T follicular helper cell (primary cell): ENCODE measurements at regions not wholly inside any gene's neighbourhood (a gene's known extent, or its start where the extent isn't known, plus 50 kb on each side); places are given as distances from the start of the nearest gene placed in this dataset.
"Not testable (repeated sequence)": the region's sequence is repeated elsewhere in the genome, so short reads cannot be mapped to it uniquely, and the experiment has no call there.

Source experiments
- DNase-seq: peaks from one replicate; pipeline ENCODE4 v3.0.0-alpha.2; 2020; ENCODE audit warnings: low read depth

DNA sequence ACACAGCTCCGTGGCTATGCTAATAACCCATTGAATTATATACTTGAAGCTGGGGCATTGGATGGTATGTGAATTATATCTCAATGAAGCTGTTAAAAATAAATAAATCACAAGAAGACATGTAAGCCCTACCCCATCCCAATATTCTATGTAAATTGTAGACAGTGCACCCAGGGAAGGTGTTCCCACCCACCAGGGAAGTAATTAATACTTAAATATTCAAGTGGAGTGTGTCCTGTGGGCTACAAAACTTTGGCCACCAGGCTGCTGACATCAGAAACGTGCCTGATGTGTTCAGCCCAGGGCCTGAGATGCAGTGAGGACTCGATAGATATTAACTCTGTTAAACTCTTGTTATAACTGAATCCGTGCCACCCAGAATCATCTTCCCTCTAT lies 240.4 kb upstream of the RREB1 start:
- no peak for DNase-seq

DNA sequence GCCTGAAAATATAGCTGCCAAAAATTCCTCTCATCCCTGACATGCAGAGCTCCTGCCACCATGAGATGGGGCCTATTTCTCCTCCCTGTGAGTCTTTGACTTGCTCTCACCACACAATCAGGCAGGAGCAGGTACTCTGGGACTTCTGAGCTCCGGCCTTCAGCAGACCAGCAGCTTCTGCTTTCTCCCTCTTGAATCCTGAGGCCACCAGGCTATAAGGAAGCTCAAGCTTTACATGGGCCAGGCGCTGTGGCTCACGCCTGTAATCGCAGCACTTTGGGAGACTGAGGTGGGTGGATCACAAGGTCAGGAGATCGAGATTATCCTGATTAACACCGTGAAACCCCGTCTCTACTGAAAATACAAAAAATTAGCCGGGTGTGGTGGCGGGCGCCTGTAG lies 238.7 kb upstream of the RREB1 start:
- DNase-seq, result no peak

DNA sequence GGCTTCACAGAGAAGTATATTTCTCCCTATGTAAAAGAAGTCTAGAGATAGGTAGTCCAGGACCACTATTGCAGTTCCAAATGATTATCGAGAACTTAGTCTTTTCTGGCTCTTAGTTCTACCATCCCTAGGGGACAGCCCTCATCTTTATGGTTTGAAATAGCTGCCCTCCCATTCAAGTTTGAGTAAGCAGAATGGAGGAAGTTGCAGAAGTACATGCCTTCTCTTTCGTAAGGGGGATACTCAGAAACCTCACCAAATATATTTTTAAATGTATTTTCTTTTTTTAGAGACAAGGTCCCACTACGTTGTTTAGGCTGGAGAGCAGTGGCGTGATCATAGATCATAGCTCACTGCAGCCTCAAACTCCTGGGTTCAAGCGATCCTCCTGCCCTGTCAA lies 236.8 kb upstream of the RREB1 start:
- DNase-seq, result no peak

DNA sequence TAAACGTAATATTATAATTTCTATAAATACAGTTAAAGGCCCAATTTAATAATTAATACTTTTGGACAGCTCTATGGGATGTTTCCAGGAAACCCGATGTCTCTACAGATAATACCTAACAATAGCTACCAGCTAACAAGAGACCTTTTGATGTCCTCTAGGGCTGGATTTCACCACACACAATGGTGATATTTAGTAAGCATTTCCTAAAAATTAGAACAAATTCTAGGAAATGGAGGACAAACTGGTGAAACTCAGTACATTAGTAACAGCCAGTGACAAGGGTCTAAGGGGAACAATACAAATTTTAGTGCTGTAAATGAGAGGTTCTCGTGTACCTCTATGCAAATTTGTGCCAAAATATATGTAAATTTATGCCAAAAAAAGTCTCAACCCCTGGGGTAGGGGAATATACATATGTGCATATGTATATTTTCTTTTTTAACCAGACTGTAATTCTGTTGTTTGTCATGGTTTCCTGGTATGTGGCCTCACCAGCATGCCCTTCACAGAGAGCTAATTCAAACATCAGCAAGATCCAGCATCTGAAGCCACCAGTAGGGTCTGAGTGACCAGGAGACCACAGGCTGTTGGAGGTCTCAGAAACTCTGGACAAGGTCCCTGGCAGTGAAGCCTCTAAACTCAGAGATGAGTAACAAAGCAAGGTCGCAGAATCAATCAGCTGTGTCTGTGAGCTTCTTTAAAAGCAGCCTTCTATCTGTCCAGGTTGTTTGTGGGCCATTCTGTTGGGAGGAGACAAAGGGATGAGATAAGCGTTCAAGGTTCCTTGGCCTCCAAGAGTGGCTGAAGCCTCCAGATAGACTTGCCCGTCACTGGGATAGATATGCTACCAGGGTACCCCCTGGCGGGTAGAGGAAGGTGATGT lies 235.1 kb upstream of the RREB1 start:
- no peak for DNase-seq

DNA sequence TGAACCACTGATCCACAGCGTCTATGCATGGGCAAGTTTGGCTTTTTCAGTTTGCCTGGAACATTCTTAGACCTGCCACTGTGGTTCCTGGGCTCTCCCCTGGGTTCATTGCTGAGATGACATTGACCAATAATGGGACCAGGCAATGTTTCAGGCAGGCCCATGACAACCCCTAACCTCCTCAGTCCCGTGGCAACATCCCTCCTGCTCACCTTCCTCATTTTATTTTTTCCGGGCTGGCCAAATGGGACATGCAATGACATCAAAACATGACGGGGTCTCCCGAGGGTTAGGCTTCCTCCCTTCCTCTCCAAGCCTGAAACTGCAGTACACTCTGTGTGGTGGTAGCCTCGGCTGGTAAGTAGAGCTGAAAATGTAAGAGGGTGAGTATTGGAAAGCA lies 234.0 kb upstream of the RREB1 start:
- no peak for DNase-seq

DNA sequence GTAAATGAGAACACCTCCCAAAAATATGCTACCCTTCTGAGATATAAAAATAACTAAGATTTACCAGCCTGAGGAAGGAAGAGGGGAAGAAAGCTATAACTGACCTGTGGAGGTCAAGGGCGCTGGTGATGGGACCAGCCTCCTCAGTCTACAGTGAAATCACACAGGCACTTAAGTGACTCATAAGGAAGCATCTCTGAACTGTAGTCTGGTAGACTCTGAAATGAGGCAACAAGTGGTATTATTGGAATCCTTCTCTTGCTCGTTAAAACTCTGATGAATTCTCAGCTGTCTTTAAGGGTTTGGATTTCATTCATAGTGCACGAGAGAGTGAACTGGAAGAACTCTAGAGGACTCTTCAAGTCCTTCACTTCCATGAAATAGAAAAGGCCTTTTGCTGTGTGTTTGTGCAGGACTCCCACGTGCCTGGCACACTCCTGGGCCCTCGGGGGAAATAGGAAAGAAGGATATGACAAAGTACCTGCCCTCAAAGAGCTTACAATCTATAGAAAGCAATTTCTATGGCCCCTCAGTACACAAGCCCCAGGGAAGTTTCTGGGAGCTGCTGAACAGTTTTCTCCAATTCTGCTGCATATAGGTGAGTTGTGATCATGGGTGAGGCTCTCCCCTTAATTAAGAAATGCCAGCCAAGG lies 231.8 kb upstream of the RREB1 start:
- DNase-seq, result no peak

DNA sequence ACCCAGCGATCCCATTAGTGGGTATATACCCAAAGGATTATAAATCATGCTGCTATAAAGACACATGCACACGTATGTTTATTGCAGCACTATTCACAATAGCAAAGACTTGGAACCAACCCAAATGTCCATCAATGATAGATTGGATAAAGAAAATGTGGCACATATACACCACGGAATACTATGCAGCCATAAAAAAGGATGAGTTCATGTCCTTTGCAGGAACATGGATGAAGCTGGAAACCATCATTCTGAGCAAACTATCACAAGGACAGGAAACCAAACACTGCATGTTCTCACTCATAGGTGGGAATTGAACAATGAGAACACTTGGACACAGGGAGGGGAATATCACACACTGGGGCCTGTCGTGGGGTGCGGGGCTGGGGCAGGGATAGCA lies 230.0 kb upstream of the RREB1 start:
- not testable (repeated sequence) for DNase-seq

DNA sequence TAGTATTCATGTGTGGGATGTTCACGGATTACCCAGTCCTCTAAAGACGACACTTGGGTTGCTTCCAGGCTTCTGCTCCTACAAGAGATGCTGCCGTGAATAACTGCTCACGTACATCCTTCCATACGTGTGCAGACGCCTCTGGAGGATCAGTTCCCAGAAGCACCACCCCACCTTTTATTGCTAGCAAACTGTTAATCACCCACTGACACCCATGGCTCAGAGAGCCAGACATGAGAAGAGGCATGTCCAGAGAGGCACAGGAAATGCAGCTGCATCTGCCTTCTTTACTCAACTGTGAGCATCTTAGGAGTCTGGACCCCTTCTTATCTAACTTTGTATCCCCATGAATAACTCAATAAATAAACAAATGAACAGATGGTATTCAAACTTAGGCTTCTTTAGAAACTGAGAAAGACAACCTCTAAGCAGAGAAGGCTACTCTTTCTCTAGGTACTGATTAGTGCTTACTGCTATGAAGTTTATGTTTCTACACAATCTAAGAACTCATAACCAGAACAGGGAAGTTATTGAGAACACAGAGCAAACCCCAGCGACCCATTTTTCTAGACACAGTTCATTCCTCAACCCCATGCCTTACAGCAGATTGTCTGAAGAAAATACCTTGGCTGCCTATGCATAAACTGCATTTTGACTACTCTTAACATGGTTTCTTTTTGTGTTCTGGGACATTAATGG lies 228.7 kb upstream of the RREB1 start:
- DNase-seq, result no peak

DNA sequence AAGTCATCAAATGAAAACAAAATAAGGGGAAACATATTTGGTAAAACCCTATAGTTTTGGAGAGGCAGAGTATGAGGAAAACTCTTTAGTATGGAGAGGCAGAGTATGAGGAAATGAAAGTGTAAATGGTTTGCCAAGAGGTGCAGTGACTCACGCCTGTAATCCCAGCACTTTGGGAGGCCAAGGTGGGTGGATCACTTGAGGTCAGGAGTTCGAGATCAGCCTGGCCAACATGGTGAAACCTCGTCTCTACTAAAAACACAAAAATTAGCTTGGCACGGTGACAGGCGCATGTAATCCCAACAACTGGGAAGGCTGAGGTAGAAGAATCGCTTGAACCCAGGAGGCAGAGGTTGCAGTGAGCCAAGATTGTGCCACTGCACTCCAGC lies 228.2 kb upstream of the RREB1 start:
- not testable (repeated sequence) for DNase-seq

DNA sequence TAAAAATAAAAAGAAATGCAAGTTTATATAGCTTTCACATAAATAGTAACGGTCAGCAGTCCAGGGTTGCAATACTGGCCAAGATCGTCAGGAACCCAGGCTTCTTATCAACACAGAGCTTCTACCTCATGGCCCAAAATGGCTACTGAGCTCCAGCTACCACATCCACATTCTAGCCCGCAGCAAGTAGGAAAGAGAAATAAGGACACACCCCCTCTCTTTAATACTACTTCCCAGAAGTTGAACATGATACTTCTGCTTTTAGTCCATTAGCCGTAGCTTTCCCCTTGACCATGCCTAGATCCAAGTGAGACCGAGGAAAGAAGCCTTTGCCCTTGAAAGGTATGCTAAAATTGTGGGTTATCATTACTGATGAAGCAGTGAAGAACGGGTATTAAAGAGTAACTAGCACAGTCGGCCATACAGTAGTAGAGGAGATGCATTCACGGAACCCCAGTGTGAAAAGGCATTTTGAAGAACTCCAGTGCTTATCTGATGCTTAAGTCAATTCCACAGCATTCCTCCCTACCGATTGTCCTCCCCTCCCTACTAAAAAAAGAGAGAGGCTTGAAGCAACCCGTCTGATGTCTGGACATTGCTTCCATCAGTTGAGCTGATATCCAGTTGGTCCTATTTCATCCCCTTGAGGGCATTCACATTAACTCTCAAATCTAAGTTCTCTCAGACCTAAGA lies 226.9 kb upstream of the RREB1 start:
- no peak for DNase-seq

DNA sequence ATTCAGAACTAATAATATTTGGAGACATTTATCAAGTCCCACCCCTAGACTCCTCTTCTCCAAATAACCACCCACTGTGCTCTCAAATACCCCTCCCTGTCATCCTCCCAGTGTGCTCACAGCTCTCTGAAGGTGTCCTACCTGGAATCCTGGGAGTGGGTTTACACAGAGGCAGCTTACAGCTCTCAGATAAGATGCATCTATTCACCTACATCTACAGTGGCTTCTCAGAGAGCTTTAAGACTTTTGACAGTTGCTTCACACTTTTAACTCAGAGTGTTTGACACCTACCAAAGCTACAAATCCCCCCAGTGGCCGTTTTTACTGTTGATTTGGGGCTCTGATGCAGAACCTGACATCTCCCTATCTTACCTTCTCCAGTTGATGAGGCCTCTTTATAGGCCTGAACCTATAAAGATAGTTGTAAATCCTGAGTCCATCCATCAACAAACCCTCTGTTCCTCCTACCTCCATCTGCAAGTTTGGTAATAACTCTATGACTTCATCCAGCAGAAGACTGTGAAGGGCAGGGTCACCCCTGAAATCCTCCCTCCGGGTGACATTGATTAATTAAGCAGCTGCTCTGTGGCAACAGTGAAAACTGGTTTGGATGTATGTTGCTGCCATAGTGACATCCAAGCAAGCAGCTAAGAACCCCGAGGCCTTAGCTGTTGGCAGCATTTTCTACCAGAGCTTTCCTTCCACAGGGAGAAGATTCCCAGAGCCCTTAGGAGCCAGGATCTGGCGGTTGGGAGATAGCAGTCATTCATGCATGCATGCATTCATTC lies 226.1 kb upstream of the RREB1 start:
- DNase-seq, result no peak

DNA sequence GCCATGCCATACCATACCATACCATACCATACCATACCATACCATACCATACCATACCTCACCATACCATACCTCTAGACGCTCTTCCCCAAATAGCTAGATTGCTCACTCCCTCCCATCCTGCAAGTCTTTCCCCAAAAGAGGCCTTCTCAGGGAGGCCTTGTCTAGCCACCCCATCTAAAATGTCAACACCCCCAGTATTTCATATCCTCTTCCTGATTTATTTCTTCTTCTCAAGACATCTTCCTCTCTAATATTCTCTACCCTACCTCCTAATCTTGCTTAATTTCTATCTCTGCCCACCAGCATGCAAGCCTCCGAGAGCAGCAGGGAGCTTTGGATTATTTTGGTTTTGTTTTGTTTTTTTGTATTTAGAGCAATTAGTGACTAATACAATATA lies 225.2 kb upstream of the RREB1 start:
- no peak for DNase-seq

DNA sequence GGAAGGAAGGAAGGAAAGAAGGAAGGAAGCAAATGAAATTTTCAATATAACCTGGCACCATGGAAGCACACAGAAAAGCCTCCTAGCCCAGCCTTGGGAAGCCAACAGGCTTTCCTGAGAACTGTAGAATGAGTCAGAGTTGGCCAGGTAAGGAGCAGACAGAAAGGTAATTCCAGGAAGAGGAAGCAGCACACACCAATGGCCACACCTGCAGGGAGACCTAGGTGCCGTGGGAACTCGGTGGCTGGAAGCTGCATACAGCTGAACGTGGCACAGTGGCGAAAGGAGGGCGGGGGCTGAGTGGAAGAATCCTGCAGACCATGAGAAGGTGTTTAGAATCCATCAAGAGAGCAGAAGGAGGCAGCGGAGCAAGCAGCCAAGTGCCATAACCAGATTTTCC lies 224.8 kb upstream of the RREB1 start:
- no peak for DNase-seq

DNA sequence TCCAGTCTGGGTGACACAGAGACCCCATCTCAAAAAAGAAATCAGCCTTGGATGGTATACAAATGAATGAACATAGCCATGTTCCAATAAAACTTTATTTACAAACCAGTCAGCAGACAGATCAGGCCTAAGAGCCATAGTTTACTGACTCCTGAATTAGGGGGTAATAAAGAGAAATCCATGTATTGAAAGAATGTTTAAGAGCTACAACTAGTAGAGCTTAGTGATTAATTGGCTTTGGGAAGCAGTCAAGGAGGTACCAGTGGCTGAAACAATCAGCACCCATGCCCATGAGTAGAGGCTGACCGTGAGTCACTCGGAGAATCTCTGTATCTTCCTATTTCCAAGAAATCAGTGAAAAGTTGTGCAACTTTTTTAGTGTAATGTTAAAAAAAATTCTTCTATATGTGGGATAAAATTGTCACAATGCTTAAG lies 223.6 kb upstream of the RREB1 start:
- no peak for DNase-seq

DNA sequence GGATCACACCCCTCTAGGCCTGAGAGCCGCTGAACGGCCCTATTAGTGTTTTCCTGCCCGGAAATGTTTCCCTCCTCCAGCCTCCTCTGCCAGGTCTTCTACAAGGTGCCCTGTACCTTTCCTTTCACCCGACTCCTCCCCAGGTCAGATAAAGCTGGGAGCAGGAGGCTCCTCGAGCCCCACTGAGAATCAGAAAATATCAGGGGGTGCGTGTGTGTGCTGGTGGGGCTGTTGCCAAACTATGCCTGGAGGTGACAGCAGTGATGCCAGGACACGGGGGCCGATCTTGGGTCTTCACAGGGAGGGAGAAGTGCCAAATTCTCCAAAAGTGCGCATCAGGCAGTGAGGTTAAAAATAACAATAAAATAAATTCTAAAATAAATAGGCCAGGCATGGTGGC lies 222.8 kb upstream of the RREB1 start:
- DNase-seq, result no peak

DNA sequence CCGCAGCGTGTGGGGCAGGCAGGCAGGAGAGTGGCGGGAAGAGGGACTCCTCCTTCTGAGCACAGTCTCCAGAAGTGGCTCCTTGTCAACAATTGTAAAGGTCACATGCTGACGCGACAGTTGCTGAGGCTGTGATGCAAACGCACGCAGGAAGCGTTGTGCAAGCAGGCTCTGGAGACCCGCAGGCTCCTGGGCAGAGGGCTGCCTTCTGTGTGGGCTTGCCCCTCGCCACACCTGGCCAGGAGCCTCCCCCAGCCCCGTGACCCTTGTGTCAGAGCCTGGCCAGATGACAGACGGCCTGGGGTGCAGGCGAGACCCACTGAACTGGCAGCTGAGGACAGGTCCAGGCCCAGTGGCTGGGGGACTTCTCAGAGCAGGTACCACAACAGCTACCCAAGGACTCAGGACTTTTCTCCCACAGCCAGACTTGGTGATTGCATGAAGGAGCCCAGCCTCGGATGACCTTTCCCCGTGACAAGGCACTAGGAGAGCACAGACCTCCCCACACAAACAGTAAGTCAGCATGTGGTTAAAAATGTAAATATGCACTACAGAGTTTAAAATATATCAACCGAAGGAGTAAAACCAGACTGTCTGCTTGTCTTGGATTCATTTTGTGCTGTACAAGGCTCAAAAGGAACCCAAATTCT lies 222.1 kb upstream of the RREB1 start:
- no peak for DNase-seq

DNA sequence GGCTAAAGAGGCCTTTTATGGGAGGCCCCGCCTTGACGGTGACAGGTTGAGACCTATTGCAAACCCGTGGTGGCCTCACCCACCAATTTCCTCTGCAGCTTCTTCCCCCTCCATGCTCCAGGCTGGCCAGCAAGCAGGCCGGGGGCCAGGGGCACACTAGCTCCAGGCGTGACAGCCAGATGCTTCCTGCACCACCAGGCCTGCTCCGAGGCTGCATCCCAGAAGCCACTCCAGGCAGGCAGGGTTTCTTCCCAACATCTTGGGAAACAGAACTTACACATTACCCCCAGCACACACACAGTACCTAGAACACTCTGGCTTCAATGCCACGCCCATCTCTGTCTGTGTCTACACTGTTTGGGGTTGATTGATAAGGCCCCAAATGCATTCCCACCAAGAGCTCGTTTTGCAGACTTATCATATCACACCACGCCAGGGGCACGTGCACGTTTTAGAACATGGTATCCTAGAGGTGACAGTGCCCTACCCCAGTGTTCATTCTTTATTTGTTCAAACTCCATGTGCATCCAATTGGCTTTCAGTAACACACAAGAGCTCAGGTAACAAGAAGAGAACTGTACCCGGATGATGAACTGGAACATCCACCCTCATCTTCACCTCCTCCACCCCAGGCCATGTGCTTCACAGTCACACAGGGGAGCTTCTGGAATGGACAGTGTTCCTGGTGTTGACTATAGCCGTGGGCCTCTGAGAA lies 221.4 kb upstream of the RREB1 start:
- DNase-seq, result no peak

DNA sequence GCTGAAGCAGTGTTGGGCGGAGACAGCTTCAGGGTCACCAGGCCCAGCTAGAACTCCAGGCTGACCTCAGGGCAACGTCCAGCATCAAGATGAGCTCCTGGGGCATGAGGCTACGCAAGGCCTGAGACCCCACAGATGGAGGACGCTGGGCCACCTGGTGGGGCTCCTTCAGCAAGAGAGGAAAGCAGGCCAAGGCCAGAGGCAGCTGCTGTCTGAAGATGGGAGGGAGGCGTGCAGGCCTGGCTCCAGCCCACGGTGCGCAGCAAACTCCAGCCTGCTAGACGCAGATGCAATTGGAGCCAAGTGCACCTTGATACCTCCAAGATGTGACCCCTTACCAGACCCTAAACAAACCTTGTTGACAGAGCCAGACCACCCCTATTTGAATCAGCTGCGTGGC lies 220.9 kb upstream of the RREB1 start:
- no peak for DNase-seq

DNA sequence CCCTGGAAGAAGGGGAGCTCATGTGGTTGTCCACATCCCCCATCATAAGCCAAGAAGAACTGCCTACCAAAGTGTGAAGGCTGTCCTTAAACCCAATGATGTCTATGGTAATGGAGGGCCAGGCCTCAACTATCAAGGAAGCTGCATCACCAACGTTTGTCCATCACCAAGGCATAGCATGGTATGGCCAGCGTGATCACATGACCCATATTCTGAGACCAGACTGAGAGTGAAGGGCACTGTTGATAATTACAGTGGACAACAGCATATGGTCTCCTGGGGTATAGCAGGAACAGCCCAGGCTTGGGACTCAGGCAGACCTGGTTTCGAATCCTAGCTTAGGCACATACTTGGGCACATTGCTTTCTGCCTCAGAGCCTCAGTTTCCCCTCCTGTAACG lies 218.2 kb upstream of the RREB1 start:
- DNase-seq, result no peak

DNA sequence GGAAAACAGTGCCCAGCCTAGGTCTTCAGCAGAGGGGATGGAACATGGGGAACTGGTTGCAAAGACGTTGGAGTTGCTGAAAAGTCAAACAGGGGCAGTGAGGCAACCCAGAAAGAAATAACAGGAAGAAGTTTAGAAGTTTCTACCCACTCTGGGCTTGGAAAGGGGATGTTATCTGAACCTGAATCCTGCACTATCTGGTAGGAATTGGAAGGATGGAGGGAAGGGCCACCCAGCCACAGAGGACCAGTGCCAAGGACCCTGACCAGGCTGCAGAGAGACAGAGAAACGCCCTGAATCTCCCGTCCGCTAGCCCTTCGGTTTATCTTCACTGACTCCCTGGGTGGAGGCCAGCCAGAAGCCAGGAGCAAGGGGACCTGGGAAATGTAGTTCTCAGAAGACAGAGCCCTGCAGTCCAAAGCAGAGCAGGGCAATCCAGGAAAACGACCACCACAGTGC lies 217.3 kb upstream of the RREB1 start:
- DNase-seq, result no peak
